Activated naive CD4-positive, alpha-beta T cell treated with anti-CD3 and anti-CD28 coated beads for 36 hours (primary cell): ENCODE measurements at regions not wholly inside any gene's neighbourhood (a gene's known extent, or its start where the extent isn't known, plus 50 kb on each side); places are given as distances from the start of the nearest gene placed in this dataset.

Experiments
- CTCF ChIA-PET: fragments of 350-600 bp; sonication (Branson Sonifier 250); formaldehyde crosslinking; loops from one replicate; lab custom pipeline; 2021; ENCODE audit warnings: antibody characterized with exemption; lab: Charles Lee
- DNase-seq: peaks from one replicate; pipeline ENCODE4 v3.0.0-alpha.2; 2020
- H3K27ac Mint-ChIP-seq: one replicate; pipeline ENCODE4 v1.8.0; 2021; ENCODE audit warnings: mild to moderate bottlenecking, mixed read lengths
- H3K27me3 Mint-ChIP-seq: one replicate; pipeline ENCODE4 v1.8.0; 2021; ENCODE audit warnings: low read depth, mixed read lengths
- H3K36me3 Mint-ChIP-seq: one replicate; pipeline ENCODE4 v1.8.0; 2021; ENCODE audit warnings: low read depth, mixed read lengths
- H3K4me1 Mint-ChIP-seq: one replicate; pipeline ENCODE4 v1.8.0; 2021; ENCODE audit warnings: low read depth, mixed read lengths
- H3K4me3 Mint-ChIP-seq: one replicate; pipeline ENCODE4 v1.8.0; 2021; ENCODE audit warnings: mild to moderate bottlenecking, moderate library complexity, mixed read lengths
- H3K9me3 Mint-ChIP-seq: one replicate; pipeline ENCODE4 v1.8.0; 2021; ENCODE audit warnings: mixed read lengths
- intact Hi-C: fragments of 100-400 bp; cut with micrococcal nuclease; formaldehyde crosslinking; loops from one replicate; pipeline ENCODE4 v1.15.1; 2023

DNA sequence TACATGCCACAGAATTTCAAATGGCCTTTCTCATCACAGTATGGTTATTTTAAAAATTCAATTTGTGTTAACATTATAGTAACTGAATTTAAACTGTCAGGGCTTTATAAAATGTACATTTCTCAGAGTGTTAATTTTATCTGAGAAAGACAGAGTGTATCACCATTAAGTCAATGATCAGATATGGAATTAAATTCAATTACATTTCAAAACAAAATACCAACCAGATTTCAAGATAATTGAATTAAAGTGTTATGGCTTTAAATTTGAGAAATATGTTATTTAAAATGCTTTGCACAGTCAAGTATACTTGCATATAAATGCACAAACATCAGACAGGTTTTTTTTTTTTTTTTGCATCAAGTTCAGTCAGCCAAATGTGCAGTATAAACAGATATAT, 1574.4 kb downstream of the BRINP3 start:
- intact Hi-C loops, result no loop called here
- Mint-ChIP-seq H3K9me3 (peaks cover 4% of the 10 kb centered on the region), H3K4me1 (no peaks in the 10 kb centered on the region), H3K27me3 (no peaks in the 10 kb centered on the region), H3K27ac (no peak overlapping the region), H3K36me3 (no peaks in the 10 kb centered on the region), H3K4me3 (no peak overlapping the region)
- CTCF ChIA-PET, result no interaction called here
- DNase-seq, result no peak

DNA sequence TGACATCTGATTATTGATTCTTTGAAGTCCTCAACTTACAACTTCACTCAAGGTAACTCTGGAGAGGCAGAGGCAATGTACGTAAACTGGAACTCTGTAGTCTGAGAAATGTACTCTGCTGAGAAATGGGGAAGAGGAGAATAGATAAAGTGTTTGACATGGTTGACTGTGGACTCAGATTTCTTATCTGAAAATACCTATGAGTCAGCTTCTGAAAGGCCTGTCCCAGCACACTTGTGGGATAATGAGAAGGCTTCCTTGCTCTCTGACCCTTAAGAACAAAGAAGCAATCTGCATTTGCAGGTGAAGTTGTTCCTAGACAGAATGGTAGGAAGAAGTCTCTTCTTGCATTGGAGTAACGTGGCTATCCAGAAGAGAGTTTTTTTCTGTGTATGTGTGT, 1573.5 kb downstream of the BRINP3 start:
- H3K27me3 Mint-ChIP-seq, result no peaks in the 10 kb centered on the region
- H3K36me3 Mint-ChIP-seq, result no peaks in the 10 kb centered on the region
- H3K4me3 Mint-ChIP-seq, result no peak overlapping the region
- H3K9me3 Mint-ChIP-seq, result peaks cover 4% of the 10 kb centered on the region
- no peak overlapping the region for H3K27ac Mint-ChIP-seq
- CTCF ChIA-PET, result no interaction called here
- no peaks in the 10 kb centered on the region for H3K4me1 Mint-ChIP-seq
- DNase-seq, result no peak
- intact Hi-C loops, result no loop called here

DNA sequence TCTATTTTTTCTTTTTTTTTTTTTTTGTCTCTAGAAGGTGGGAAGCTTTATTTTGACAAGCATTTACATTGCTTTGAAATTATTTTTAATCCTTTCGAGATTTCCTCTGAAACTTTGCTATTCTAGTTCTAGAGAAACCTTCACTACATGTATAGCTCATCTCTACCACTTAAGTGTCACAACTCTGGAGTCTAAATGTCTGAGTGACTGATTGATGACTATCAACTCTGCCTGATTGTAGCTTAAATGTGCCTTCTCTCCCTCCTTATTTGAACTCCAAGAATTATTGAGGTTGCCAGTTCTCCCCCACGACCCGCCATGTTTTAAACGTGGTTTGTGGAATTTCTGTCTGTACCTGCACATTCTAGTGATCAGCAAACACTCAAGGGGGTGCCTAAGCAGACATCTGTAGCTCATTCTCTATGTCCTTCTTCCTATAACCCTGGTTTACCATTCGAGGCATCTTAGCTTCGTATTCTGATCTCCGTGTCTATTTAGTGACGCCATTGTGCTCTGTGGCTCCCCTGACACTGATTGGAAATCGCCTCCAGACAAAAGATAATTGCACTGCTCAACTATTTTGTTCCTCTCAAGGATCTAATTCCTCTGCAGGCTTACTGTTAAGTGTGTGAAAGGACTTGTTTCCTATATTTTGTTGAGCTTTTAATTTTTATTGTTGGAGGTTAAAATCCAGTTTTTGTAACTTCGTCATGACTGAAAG, 1570.6 kb downstream of the BRINP3 start:
- DNase-seq, result no peak
- H3K36me3 Mint-ChIP-seq, result no peaks in the 10 kb centered on the region
- H3K4me3 Mint-ChIP-seq, result no peak overlapping the region
- intact Hi-C loops, result no loop called here
- no peak overlapping the region for H3K27ac Mint-ChIP-seq
- no peaks in the 10 kb centered on the region for H3K4me1 Mint-ChIP-seq
- H3K27me3 Mint-ChIP-seq, result no peaks in the 10 kb centered on the region
- H3K9me3 Mint-ChIP-seq, result peaks cover 1% of the 10 kb centered on the region
- CTCF ChIA-PET, result interaction anchor here (0.7 to 1.0 kb wide), 2 partner anchors 17 to 37 kb away, joined by 3 read pairs; no protein-coding TSS in a partner anchor

DNA sequence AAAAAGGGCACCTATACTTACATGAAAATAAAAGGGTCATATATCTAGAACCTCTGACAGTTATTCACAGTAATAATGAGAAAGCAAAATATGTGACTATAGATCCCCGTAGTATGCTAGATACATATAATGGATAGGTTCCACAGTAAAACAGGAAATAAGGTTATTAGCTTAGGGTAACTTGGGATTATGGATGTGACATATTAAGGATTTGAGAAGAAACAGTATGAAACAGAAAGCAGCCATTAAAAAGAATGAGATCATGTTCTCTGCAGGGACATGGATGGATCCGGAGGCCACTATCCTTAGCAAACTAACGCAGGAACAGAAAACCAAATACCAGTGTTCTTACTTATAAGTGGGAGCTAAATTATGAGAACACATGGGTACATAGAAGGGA, 1547.3 kb downstream of the BRINP3 start:
- intact Hi-C loops, result no loop called here
- H3K4me1 Mint-ChIP-seq, result no peaks in the 10 kb centered on the region
- no peak for DNase-seq
- H3K9me3 Mint-ChIP-seq, result peaks cover 6% of the 10 kb centered on the region
- no peaks in the 10 kb centered on the region for H3K27me3 Mint-ChIP-seq
- H3K4me3 Mint-ChIP-seq, result no peak overlapping the region
- H3K36me3 Mint-ChIP-seq, result no peaks in the 10 kb centered on the region
- no peak overlapping the region for H3K27ac Mint-ChIP-seq
- CTCF ChIA-PET, result no interaction called here

DNA sequence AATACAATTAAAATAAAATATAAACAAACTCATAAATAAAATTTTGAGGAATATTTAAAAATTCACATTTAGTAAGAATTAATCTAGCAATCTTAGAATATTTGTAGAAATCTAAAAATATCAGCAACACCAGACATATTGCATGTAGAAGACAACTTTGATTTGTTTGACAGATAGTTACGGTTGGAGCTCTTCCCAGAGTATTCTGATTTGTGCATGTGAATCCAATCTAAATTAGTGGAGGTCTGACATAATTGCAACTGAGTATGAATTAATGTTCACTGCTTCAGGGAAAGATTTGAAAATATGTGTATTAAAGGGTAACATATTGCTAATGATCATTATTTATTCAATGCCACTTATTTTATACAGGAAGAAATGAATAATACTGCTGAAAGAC, 1546.2 kb downstream of the BRINP3 start:
- Mint-ChIP-seq H3K4me1 (no peaks in the 10 kb centered on the region), H3K27me3 (no peaks in the 10 kb centered on the region), H3K4me3 (no peak overlapping the region), H3K36me3 (no peaks in the 10 kb centered on the region), H3K9me3 (peaks cover 6% of the 10 kb centered on the region), H3K27ac (no peak overlapping the region)
- CTCF ChIA-PET, result no interaction called here
- intact Hi-C loops, result no loop called here
- DNase-seq, result no peak

DNA sequence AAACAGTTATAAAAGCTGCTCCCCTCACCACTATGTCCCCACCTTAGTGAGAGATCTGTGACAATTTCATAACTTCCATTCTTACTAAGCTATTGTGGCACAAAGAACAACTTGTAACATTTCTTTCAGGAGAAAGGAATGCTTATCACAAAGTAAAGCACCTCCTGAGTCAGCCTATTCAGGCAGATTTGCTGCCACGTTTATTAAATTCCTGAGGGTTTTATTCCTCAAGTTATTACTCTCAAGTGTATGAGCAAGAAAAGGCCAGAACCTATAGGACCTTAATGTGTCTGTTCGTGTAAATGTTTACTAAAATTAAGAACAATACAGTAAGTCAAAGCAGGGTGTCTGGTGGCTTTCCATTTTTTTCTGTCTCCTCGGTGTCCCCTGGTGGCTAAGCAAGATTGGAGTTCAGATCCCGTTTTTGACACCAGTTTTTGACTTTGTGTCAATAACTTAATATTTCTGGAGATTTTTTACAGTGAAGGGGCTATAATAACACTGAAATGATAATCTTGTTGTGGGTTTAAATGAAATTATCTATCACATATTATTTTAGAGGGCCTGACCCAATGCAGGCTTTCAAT, 1539.6 kb downstream of the BRINP3 start:
- H3K4me3 Mint-ChIP-seq, result no peak overlapping the region
- H3K27me3 Mint-ChIP-seq, result no peaks in the 10 kb centered on the region
- H3K27ac Mint-ChIP-seq, result no peak overlapping the region
- H3K4me1 Mint-ChIP-seq, result no peaks in the 10 kb centered on the region
- CTCF ChIA-PET, result no interaction called here
- intact Hi-C loops, result no loop called here
- H3K9me3 Mint-ChIP-seq, result no peaks in the 10 kb centered on the region
- no peak for DNase-seq
- no peaks in the 10 kb centered on the region for H3K36me3 Mint-ChIP-seq

DNA sequence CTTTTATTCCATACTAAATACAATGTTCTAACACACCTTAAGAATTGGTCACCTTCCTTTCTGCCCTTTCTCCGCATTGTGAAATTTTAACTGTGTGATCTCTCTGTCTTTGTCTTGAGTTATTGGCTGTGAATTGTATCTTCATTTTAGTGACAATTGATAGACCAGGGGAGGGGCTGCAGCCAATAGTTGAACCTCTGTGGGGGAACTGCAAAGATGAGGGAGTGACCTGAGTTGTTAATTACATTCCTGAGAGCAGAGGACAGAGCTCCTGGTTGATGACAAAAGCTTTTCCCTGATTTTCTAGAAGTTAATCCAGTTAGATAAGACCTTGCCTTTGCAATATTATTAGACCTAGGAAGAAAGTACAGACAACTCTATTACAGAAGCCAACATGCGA, 1535.7 kb downstream of the BRINP3 start:
- no peak for DNase-seq
- Mint-ChIP-seq H3K4me3 (no peak overlapping the region), H3K27ac (no peak overlapping the region), H3K9me3 (no peaks in the 10 kb centered on the region), H3K36me3 (no peaks in the 10 kb centered on the region), H3K27me3 (no peaks in the 10 kb centered on the region), H3K4me1 (no peaks in the 10 kb centered on the region)
- intact Hi-C loops, result no loop called here
- CTCF ChIA-PET, result no interaction called here

DNA sequence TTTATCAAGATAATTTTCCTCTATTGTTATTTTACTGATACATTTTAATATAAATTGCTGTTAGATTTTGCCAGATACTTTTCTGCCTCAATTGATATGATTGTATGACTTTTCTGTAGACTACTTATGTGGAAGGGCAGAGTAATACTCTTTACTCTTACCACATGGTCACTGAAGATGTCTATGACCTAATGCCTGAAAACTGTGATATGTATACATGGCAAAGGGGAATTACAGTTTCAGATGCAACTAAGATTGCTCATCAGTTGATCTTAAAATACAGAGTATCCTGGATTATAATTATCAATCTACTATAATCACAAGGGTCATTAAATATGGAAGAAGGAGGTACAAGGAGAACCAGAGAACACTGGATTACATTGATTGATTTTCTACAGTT, 1528.0 kb downstream of the BRINP3 start:
- intact Hi-C loops, result no loop called here
- no peaks in the 10 kb centered on the region for H3K9me3 Mint-ChIP-seq
- no peaks in the 10 kb centered on the region for H3K27me3 Mint-ChIP-seq
- H3K4me1 Mint-ChIP-seq, result no peaks in the 10 kb centered on the region
- CTCF ChIA-PET, result no interaction called here
- DNase-seq, result no peak
- no peaks in the 10 kb centered on the region for H3K36me3 Mint-ChIP-seq
- H3K27ac Mint-ChIP-seq, result no peak overlapping the region
- no peak overlapping the region for H3K4me3 Mint-ChIP-seq

DNA sequence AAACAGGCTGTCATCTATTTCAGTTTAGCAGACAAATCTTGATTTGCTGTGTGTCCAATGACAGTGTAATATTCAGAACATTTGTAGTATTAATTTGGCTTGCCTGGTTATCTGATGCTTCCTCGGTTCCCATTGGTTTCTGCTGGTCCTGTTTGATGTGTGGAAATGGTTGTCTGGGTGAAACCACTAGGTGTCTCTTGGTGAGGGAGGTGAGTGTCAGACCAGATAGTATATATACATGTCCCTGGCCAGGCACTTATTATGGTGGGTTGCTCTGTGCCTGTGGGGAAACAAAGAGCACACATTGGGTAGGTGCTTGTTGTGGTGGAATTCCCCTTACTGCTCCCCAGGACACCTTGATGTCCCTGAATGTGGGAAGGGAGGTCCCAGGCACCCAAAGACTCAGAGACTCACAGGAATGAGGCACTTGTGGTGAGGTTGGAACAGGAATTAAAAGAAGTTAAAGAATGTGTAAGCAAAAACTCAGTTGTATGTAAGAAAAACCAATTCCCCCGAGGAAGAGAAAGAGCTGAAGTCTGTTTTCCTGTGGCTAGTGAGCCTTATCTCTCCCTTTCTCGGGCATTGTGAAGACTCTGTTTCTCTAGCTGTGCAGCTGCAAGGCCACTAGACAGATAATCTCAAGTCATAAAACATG, 1519.1 kb downstream of the BRINP3 start:
- DNase-seq, result no peak
- H3K4me3 Mint-ChIP-seq, result no peak overlapping the region
- CTCF ChIA-PET, result no interaction called here
- H3K36me3 Mint-ChIP-seq, result no peaks in the 10 kb centered on the region
- peaks cover 9% of the 10 kb centered on the region for H3K9me3 Mint-ChIP-seq
- H3K27ac Mint-ChIP-seq, result no peak overlapping the region
- no peaks in the 10 kb centered on the region for H3K4me1 Mint-ChIP-seq
- no peaks in the 10 kb centered on the region for H3K27me3 Mint-ChIP-seq
- intact Hi-C loops, result no loop called here

DNA sequence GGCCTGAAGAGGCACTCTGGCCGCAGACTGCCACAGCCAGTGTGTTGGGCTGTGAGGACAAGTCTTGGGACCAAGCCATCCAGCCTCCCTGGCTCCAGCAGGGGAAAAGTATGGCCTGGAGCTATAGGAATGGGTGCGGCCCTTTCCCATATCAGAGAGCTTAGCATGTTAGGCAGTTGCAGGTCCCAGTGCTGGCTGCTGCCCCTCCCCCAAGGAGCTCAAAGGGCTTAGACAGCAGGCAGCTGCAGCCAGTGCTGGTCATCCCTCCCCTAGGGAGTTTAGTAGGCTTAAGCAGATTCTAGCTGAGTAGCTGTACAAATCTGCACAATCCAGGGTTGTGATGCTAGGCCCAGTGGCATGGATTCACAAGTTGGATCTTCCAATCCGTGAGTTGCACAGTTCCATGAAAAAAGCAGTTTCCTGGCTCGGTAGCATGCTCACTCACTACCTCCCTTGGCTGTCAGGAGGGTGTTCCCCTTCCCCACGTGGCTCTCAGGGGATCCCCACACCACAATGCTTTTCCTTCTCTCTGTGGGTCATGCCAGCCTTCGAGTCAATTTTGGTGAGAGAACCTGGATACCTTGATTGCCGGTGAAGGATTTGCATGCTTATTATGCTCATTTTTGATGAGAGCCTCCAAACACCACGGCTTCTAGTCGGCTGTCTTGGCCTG, 1490.8 kb downstream of the BRINP3 start:
- Mint-ChIP-seq H3K4me3 (no peak overlapping the region), H3K4me1 (no peaks in the 10 kb centered on the region), H3K9me3 (peaks cover 19% of the 10 kb centered on the region), H3K27me3 (no peaks in the 10 kb centered on the region), H3K36me3 (no peaks in the 10 kb centered on the region), H3K27ac (no peak overlapping the region)
- DNase-seq, result no peak
- intact Hi-C loops, result no loop called here
- CTCF ChIA-PET, result no interaction called here

DNA sequence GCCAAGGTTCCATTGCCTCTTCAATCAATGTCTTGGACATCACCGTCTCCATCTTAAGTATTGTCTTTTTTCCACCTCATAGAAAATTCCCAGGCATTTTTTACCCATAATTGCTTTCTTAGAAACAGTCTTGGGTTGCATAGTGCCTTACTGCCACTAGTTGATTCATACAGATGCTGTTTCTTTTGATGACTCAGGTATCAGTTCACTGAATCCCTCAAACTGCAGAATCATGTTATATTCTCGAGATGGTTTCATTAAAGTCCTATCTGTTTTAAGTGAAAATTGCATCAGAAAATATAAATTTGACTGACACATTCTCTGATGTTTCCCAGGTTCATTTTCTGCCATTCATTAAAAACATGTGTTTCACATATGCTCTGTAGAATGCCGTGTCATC, 1489.1 kb downstream of the BRINP3 start:
- no peaks in the 10 kb centered on the region for H3K27me3 Mint-ChIP-seq
- intact Hi-C loops, result no loop called here
- H3K4me1 Mint-ChIP-seq, result no peaks in the 10 kb centered on the region
- H3K27ac Mint-ChIP-seq, result no peak overlapping the region
- no peak for DNase-seq
- CTCF ChIA-PET, result no interaction called here
- peaks cover 16% of the 10 kb centered on the region for H3K9me3 Mint-ChIP-seq
- H3K36me3 Mint-ChIP-seq, result no peaks in the 10 kb centered on the region
- no peak overlapping the region for H3K4me3 Mint-ChIP-seq

DNA sequence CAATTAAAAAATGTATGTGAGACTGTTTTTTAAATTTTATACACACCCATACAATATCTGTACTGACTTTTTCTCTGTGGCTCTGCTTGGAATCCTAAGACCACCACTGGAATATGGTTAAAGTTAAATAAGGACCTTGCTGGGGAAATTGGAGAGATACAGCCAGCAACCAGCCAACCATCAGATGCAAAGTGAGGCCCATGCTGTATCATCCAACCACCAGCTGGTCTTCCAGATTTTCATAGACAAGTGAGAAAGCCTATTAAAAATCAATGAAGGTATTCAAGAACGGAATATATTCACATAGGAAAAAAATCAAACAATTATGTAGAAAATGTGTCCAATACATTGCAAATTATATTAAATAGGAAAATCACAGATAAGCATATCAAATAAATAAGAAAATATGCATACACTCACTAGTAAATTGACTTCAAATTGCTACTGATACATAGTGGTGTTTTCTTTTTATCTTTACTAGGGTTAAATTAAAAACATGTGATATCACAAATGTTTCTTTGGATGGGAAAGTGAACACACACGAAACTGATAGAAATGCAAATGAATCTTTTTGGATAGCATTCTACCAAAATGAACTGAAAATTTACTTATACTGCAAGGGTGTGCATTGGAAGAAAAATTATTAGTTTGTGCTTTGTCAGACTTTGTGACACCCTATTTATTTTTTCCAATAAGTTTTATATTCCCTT, 1486.3 kb downstream of the BRINP3 start:
- Mint-ChIP-seq H3K27ac (no peak overlapping the region), H3K4me3 (no peak overlapping the region), H3K4me1 (no peaks in the 10 kb centered on the region), H3K36me3 (no peaks in the 10 kb centered on the region), H3K9me3 (no peaks in the 10 kb centered on the region), H3K27me3 (no peaks in the 10 kb centered on the region)
- no peak for DNase-seq
- intact Hi-C loops, result no loop called here
- CTCF ChIA-PET, result no interaction called here
